ENCODE measurements at regions not wholly inside any gene's neighbourhood (a gene's known extent, or its start where the extent isn't known, plus 50 kb on each side); places are given as distances from the start of the nearest gene placed in this dataset.

- H3K27ac Mint-ChIP-seq = no peak overlapping the region
Observed at GRCh38 chr21:23401278-23401677, 2206.0 kb downstream of the MRPL39 start.

GRCh38 chr21:23398726-23399125 lies 2208.6 kb downstream of the MRPL39 start:
- H3K4me3 Mint-ChIP-seq = no peak overlapping the region

More at GRCh38 chr21:23401278-23401677, 2206.0 kb downstream of the MRPL39 start:
- H3K36me3 Mint-ChIP-seq (ENCODE audit: low read depth) = no peaks in the 10 kb centered on the region
- no peak overlapping the region for H3K4me3 Mint-ChIP-seq
- H3K4me1 Mint-ChIP-seq = peaks cover 4% of the 10 kb centered on the region
- no peaks in the 10 kb centered on the region for H3K27me3 Mint-ChIP-seq (ENCODE audit: low read depth)
- H3K9me3 Mint-ChIP-seq = no peaks in the 10 kb centered on the region
- peak in 1 of 3 experiments; percentile 38 for TF ChIP-seq CTCF (IDR thresholded peaks at IDR 0.05; ENCODE audit: unreplicated experiment in 3 of 3)

GRCh38 chr21:23394458-23394857 lies 2212.8 kb downstream of the MRPL39 start:
- no peak overlapping the region for H3K4me3 Mint-ChIP-seq
- H3K9me3 Mint-ChIP-seq = no peaks in the 10 kb centered on the region
- no peak for TF ChIP-seq CTCF (IDR thresholded peaks at IDR 0.05; ENCODE audit: unreplicated experiment in 3 of 3)
- no peaks in the 10 kb centered on the region for H3K36me3 Mint-ChIP-seq (ENCODE audit: low read depth)
- H3K27ac Mint-ChIP-seq = no peak overlapping the region
- no peaks in the 10 kb centered on the region for H3K27me3 Mint-ChIP-seq (ENCODE audit: low read depth)
- no peaks in the 10 kb centered on the region for H3K4me1 Mint-ChIP-seq

More at GRCh38 chr21:23398726-23399125, 2208.6 kb downstream of the MRPL39 start:
- no peaks in the 10 kb centered on the region for H3K27me3 Mint-ChIP-seq (ENCODE audit: low read depth)
- no peaks in the 10 kb centered on the region for H3K9me3 Mint-ChIP-seq
- no peaks in the 10 kb centered on the region for H3K36me3 Mint-ChIP-seq (ENCODE audit: low read depth)
- TF ChIP-seq CTCF (IDR thresholded peaks at IDR 0.05; ENCODE audit: unreplicated experiment in 3 of 3) = no peak
- peaks cover 4% of the 10 kb centered on the region for H3K4me1 Mint-ChIP-seq
- H3K27ac Mint-ChIP-seq = no peak overlapping the region

GRCh38 chr21:23384679-23385078 lies 2222.6 kb downstream of the MRPL39 start:
- H3K36me3 Mint-ChIP-seq (ENCODE audit: low read depth) = no peaks in the 10 kb centered on the region

GRCh38 chr21:23374155-23374554 lies 2233.1 kb downstream of the MRPL39 start:
- H3K4me3 Mint-ChIP-seq = no peak overlapping the region
- TF ChIP-seq CTCF (IDR thresholded peaks at IDR 0.05; ENCODE audit: unreplicated experiment in 3 of 3) = no peak
- H3K27me3 Mint-ChIP-seq (ENCODE audit: low read depth) = no peaks in the 10 kb centered on the region
- no peaks in the 10 kb centered on the region for H3K36me3 Mint-ChIP-seq (ENCODE audit: low read depth)
- H3K9me3 Mint-ChIP-seq = peaks cover 6% of the 10 kb centered on the region
- no peak overlapping the region for H3K27ac Mint-ChIP-seq
- no peaks in the 10 kb centered on the region for H3K4me1 Mint-ChIP-seq

More at GRCh38 chr21:23384679-23385078, 2222.6 kb downstream of the MRPL39 start:
- H3K27ac Mint-ChIP-seq = no peak overlapping the region
- H3K9me3 Mint-ChIP-seq = no peaks in the 10 kb centered on the region
- TF ChIP-seq CTCF (IDR thresholded peaks at IDR 0.05; ENCODE audit: unreplicated experiment in 3 of 3) = no peak
- H3K4me3 Mint-ChIP-seq = peak overlapping the region in 1 of 3 experiments; percentile 12
- H3K4me1 Mint-ChIP-seq = no peaks in the 10 kb centered on the region
- no peaks in the 10 kb centered on the region for H3K27me3 Mint-ChIP-seq (ENCODE audit: low read depth)

GRCh38 chr21:23356905-23357304 lies 2250.4 kb downstream of the MRPL39 start:
- Mint-ChIP-seq H3K27ac (no peak overlapping the region), H3K4me3 (no peak overlapping the region), H3K27me3 (ENCODE audit: low read depth) (peaks cover 3% of the 10 kb centered on the region), H3K9me3 (no peaks in the 10 kb centered on the region), H3K4me1 (no peaks in the 10 kb centered on the region), H3K36me3 (ENCODE audit: low read depth) (no peaks in the 10 kb centered on the region)
- TF ChIP-seq CTCF (IDR thresholded peaks at IDR 0.05; ENCODE audit: unreplicated experiment in 3 of 3) = no peak

Measured in nephron (organoid).